Fibroblast of lung (primary cell): ENCODE measurements at regions not wholly inside any gene's neighbourhood (a gene's known extent, or its start where the extent isn't known, plus 50 kb on each side); places are given as distances from the start of the nearest gene placed in this dataset.
"Not testable (repeated sequence)": the region's sequence is repeated elsewhere in the genome, so short reads cannot be mapped to it uniquely, and the experiment has no call there.

Source experiments
- DNase-seq, 2 donors: peaks; one replicate each; pipeline versions ENCODE4 v3.0.0 to v3.0.0-alpha.2; 2010; ENCODE audit warnings: low read depth in 2 of 2
- H2AFZ ChIP-seq: 2 replicates; pipeline ENCODE4 v1.5.1; 2012; ENCODE audit warnings: low read length, control low read depth, inconsistent platforms
- H3K27ac ChIP-seq: 2 replicates; pipeline ENCODE4 v1.5.1; 2011; ENCODE audit warnings: low read length, control low read depth; ENCODE audit not compliant: insufficient read depth
- H3K27me3 ChIP-seq: 2 replicates; pipeline ENCODE4 v1.5.1; 2011; ENCODE audit warnings: mild to moderate bottlenecking, low read length; ENCODE audit not compliant: control insufficient read depth, insufficient read depth
- H3K36me3 ChIP-seq: 2 replicates; pipeline ENCODE4 v1.5.1; 2011; ENCODE audit warnings: low read length; ENCODE audit not compliant: control insufficient read depth, insufficient read depth
- H3K4me1 ChIP-seq: 2 replicates; pipeline ENCODE4 v1.5.1; 2011; ENCODE audit warnings: low read length; ENCODE audit not compliant: control insufficient read depth, insufficient read depth; ENCODE audit errors: extremely low read depth
- H3K4me2 ChIP-seq: 2 replicates; pipeline ENCODE4 v1.5.1; 2011; ENCODE audit warnings: low read length, control low read depth; ENCODE audit not compliant: insufficient read depth; ENCODE audit errors: extremely low read depth
- H3K4me3 ChIP-seq, 4 experiments: fragments of 200-600 bp in 1 of 4; sonication (generic) in 1 of 4; replicated peaks in 1 of 4; 2 replicates each; pipeline ENCODE4 v1.5.1; 2011 to 2016; ENCODE audit warnings: low read length in 4 of 4, low read depth in 3 of 4, mild to moderate bottlenecking in 3 of 4, control low read depth in 2 of 4, inconsistent platforms in 1 of 4, mixed read lengths in 1 of 4; ENCODE audit not compliant: insufficient read depth in 1 of 4; ENCODE audit errors: control extremely low read depth in 1 of 4
- H3K79me2 ChIP-seq: 2 replicates; pipeline ENCODE4 v1.5.1; 2012; ENCODE audit warnings: mild to moderate bottlenecking, low read length, inconsistent platforms; ENCODE audit not compliant: control insufficient read depth, insufficient read depth
- H3K9ac ChIP-seq: 2 replicates; pipeline ENCODE4 v1.5.1; 2011; ENCODE audit warnings: mild to moderate bottlenecking, low read length, control low read depth; ENCODE audit not compliant: insufficient read depth
- H3K9me3 ChIP-seq: 2 replicates; pipeline ENCODE4 v1.5.1; 2012; ENCODE audit warnings: low read depth, low read length; ENCODE audit not compliant: control insufficient read depth, insufficient read depth
- H4K20me1 ChIP-seq: 2 replicates; pipeline ENCODE4 v1.5.1; 2011; ENCODE audit warnings: low read length; ENCODE audit not compliant: control insufficient read depth, insufficient read depth; ENCODE audit errors: extremely low read depth
- CTCF ChIP-seq, 2 donors: IDR thresholded peaks in 1 of 2; conservative IDR thresholded peaks in 1 of 2; 1 replicate in 1 of 2; 2 replicates in 1 of 2; pipeline ENCODE4 v1.5.1; 2011 to 2012; ENCODE audit warnings: low read length in 2 of 2, control low read depth in 1 of 2, inconsistent platforms in 1 of 2, low read depth in 1 of 2, mild to moderate bottlenecking in 1 of 2
- EZH2 ChIP-seq: IDR thresholded peaks from 2 replicates; pipeline ENCODE4 v1.5.1; 2012; ENCODE audit warnings: low read length, control low read depth, mild to moderate bottlenecking; ENCODE audit errors: missing control alignments

- H3K4me2 ChIP-seq, result no peak overlapping the region
- no peak for DNase-seq
- H3K4me3 ChIP-seq, result no peak overlapping the region
Measured at GRCh38 chr9:119880361-119880760, 511.1 kb upstream of the BRINP1 start.

GRCh38 chr9:119877306-119877705 is 508.1 kb upstream of the BRINP1 start:
- no peak for DNase-seq
- no peak overlapping the region for H3K9ac ChIP-seq
- no peak overlapping the region for H3K27ac ChIP-seq
- H3K27me3 ChIP-seq, result no peaks in the 10 kb centered on the region
- no peaks in the 10 kb centered on the region for H3K9me3 ChIP-seq
- H2AFZ ChIP-seq, result no peak overlapping the region
- no peak overlapping the region for H3K4me2 ChIP-seq
- no peaks in the 10 kb centered on the region for H3K79me2 ChIP-seq
- no peaks in the 10 kb centered on the region for H4K20me1 ChIP-seq
- TF ChIP-seq CTCF (conservative IDR thresholded peaks at IDR 0.05 in 1 of 2, IDR thresholded peaks at IDR 0.05 in 1 of 2; ENCODE audit: low read depth in 1 of 2, low read length in 2 of 2), result no peak
- TF ChIP-seq EZH2, result no peak
- no peaks in the 10 kb centered on the region for H3K4me1 ChIP-seq
- H3K4me3 ChIP-seq, result no peak overlapping the region
- H3K36me3 ChIP-seq, result no peaks in the 10 kb centered on the region

More at GRCh38 chr9:119880361-119880760, 511.1 kb upstream of the BRINP1 start:
- Histone ChIP-seq H3K9ac (no peak overlapping the region), H3K79me2 (no peaks in the 10 kb centered on the region), H3K4me1 (no peaks in the 10 kb centered on the region), H3K27ac (no peak overlapping the region), H3K36me3 (no peaks in the 10 kb centered on the region), H3K27me3 (no peaks in the 10 kb centered on the region), H4K20me1 (no peaks in the 10 kb centered on the region), H3K9me3 (no peaks in the 10 kb centered on the region), H2AFZ (no peak overlapping the region)
- no peak for TF ChIP-seq EZH2
- no peak for TF ChIP-seq CTCF (conservative IDR thresholded peaks at IDR 0.05 in 1 of 2, IDR thresholded peaks at IDR 0.05 in 1 of 2; ENCODE audit: low read depth in 1 of 2, low read length in 2 of 2)

- Histone ChIP-seq H3K27me3 (no peaks in the 10 kb centered on the region), H3K36me3 (no peaks in the 10 kb centered on the region), H3K4me3 (no peak overlapping the region), H4K20me1 (no peaks in the 10 kb centered on the region), H3K4me1 (no peaks in the 10 kb centered on the region), H3K4me2 (no peak overlapping the region), H3K9ac (no peak overlapping the region), H3K27ac (no peak overlapping the region), H3K79me2 (no peaks in the 10 kb centered on the region), H2AFZ (no peak overlapping the region), H3K9me3 (no peaks in the 10 kb centered on the region)
- TF ChIP-seq CTCF (conservative IDR thresholded peaks at IDR 0.05 in 1 of 2, IDR thresholded peaks at IDR 0.05 in 1 of 2; ENCODE audit: low read depth in 1 of 2, low read length in 2 of 2) (no peak), EZH2 (no peak)
- DNase-seq, result no peak
Measured at GRCh38 chr9:119873877-119874276, 504.6 kb upstream of the BRINP1 start.

GRCh38 chr9:119870251-119870650 is 501.0 kb upstream of the BRINP1 start:
- not testable (repeated sequence) for H3K79me2 ChIP-seq, H3K4me1 ChIP-seq, H2AFZ ChIP-seq, H3K4me3 ChIP-seq, H3K36me3 ChIP-seq, H3K9ac ChIP-seq, H3K4me2 ChIP-seq, H3K9me3 ChIP-seq, H3K27me3 ChIP-seq, DNase-seq, H3K27ac ChIP-seq, H4K20me1 ChIP-seq
